ENCODE measurements at regions not wholly inside any gene's neighbourhood (a gene's known extent, or its start where the extent isn't known, plus 50 kb on each side); places are given as distances from the start of the nearest gene placed in this dataset.

- TF ChIP-seq CTCF (IDR thresholded peaks at IDR 0.05; ENCODE audit: low read depth, low read length): no peak
- DNase-seq (ENCODE audit: extremely low read depth, low read depth): no peak
Observed at GRCh38 chr5:100270023-100270771, 265.0 kb upstream of the FAM174A start.

GRCh38 chr5:100260968-100261367 is 274.2 kb upstream of the FAM174A start:
- TF ChIP-seq CTCF (IDR thresholded peaks at IDR 0.05; ENCODE audit: low read depth, low read length): no peak
- DNase-seq (ENCODE audit: extremely low read depth, low read depth): no peak

GRCh38 chr5:100252944-100253343 is 282.2 kb upstream of the FAM174A start:
- TF ChIP-seq CTCF (IDR thresholded peaks at IDR 0.05; ENCODE audit: low read depth, low read length): no peak
- DNase-seq (ENCODE audit: extremely low read depth, low read depth): no peak

GRCh38 chr5:100252037-100252436 is 283.1 kb upstream of the FAM174A start:
- no peak for TF ChIP-seq CTCF (IDR thresholded peaks at IDR 0.05; ENCODE audit: low read depth, low read length)
- no peak for DNase-seq (ENCODE audit: extremely low read depth, low read depth)

- TF ChIP-seq CTCF (IDR thresholded peaks at IDR 0.05; ENCODE audit: low read depth, low read length): no peak
- DNase-seq (ENCODE audit: extremely low read depth, low read depth): no peak
Observed at GRCh38 chr5:100249884-100250269, 285.3 kb upstream of the FAM174A start.

- no peak for DNase-seq (ENCODE audit: extremely low read depth, low read depth)
- no peak for TF ChIP-seq CTCF (IDR thresholded peaks at IDR 0.05; ENCODE audit: low read depth, low read length)
Observed at GRCh38 chr5:100249211-100249883, 285.8 kb upstream of the FAM174A start.

GRCh38 chr5:100232736-100233135 is 302.4 kb upstream of the FAM174A start:
- DNase-seq (ENCODE audit: extremely low read depth, low read depth): no peak
- TF ChIP-seq CTCF (IDR thresholded peaks at IDR 0.05; ENCODE audit: low read depth, low read length): no peak

Data from AG09319 (cell line).